ENCODE measurements at regions not wholly inside any gene's neighbourhood (a gene's known extent, or its start where the extent isn't known, plus 50 kb on each side); places are given as distances from the start of the nearest gene placed in this dataset.

DNA sequence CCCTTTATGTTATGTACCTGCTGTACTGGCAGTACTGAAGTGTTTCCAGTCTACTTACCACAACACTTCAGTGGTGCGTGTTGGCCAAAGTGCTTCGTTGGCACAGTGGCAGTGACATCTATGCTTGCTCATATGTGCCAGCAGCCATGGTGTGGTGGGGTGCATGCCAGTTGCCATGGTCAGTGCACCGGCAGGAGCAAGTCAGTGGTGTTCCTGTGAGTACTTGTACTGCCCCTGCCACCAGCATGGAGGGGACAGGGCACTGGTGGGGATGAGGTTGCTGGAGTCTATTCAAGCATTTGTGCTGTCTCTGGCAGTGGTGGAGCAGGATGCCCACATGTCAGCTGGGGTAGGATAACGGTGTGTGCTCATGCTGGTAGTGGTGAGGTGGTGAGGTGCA is 800.0 kb downstream of the TRHDE start:
- no peak overlapping the region for H3K27ac ChIP-seq (ENCODE audit: low read depth in 2 of 2, low read length in 2 of 2)
- intact Hi-C loops (cut with DNase I), result no loop called here
- H3K27me3 ChIP-seq (ENCODE audit: control insufficient read depth, insufficient read depth, low read length), result no peaks in the 10 kb centered on the region
- no peak for FAIRE-seq
- no peaks in the 10 kb centered on the region for H3K4me1 ChIP-seq (ENCODE audit: control insufficient read depth in 2 of 3, insufficient read depth in 2 of 3, low read depth in 1 of 3, low read length in 3 of 3)
- no peak overlapping the region for H3K9ac ChIP-seq (ENCODE audit: low read length in 3 of 3)
- no peaks in the 10 kb centered on the region for H3K36me3 ChIP-seq (ENCODE audit: control insufficient read depth in 2 of 3, insufficient read depth in 3 of 3, low read length in 3 of 3)
- no peak overlapping the region for H3K4me3 ChIP-seq (ENCODE audit: low read length in 3 of 3)
- TF ChIP-seq, protein P1, sequence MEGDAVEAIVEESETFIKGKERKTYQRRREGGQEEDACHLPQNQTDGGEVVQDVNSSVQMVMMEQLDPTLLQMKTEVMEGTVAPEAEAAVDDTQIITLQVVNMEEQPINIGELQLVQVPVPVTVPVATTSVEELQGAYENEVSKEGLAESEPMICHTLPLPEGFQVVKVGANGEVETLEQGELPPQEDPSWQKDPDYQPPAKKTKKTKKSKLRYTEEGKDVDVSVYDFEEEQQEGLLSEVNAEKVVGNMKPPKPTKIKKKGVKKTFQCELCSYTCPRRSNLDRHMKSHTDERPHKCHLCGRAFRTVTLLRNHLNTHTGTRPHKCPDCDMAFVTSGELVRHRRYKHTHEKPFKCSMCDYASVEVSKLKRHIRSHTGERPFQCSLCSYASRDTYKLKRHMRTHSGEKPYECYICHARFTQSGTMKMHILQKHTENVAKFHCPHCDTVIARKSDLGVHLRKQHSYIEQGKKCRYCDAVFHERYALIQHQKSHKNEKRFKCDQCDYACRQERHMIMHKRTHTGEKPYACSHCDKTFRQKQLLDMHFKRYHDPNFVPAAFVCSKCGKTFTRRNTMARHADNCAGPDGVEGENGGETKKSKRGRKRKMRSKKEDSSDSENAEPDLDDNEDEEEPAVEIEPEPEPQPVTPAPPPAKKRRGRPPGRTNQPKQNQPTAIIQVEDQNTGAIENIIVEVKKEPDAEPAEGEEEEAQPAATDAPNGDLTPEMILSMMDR (IDR thresholded peaks at IDR 0.05; ENCODE audit: borderline replicate concordance, extremely low read depth, insufficient read depth), result no peak
- peak in 1 of 5 donors; percentile 54 for DNase-seq
- peaks cover 0 to 5% (median 0%) of the 10 kb centered on the region in 3 donors for H3K9me3 ChIP-seq (ENCODE audit: control insufficient read depth in 2 of 3, insufficient read depth in 1 of 3, low read length in 3 of 3)

GRCh38 chr12:73076760-73077159 is 804.6 kb downstream of the TRHDE start:
- no peak overlapping the region for H3K9ac ChIP-seq (ENCODE audit: low read length in 3 of 3)
- intact Hi-C loops (cut with DNase I), result no loop called here
- no peaks in the 10 kb centered on the region for H3K4me1 ChIP-seq (ENCODE audit: control insufficient read depth in 2 of 3, insufficient read depth in 2 of 3, low read depth in 1 of 3, low read length in 3 of 3)
- FAIRE-seq (no peak), DNase-seq (no peak)
- no peak overlapping the region for H3K4me3 ChIP-seq (ENCODE audit: low read length in 3 of 3)
- no peaks in the 10 kb centered on the region for H3K27me3 ChIP-seq (ENCODE audit: control insufficient read depth, insufficient read depth, low read length)
- H3K27ac ChIP-seq (ENCODE audit: low read depth in 2 of 2, low read length in 2 of 2), result no peak overlapping the region
- TF ChIP-seq, protein P1 (IDR thresholded peaks at IDR 0.05; ENCODE audit: borderline replicate concordance, extremely low read depth, insufficient read depth), result no peak
- H3K9me3 ChIP-seq (ENCODE audit: control insufficient read depth in 2 of 3, insufficient read depth in 1 of 3, low read length in 3 of 3), result peaks cover 0 to 5% (median 0%) of the 10 kb centered on the region in 3 donors
- no peaks in the 10 kb centered on the region for H3K36me3 ChIP-seq (ENCODE audit: control insufficient read depth in 2 of 3, insufficient read depth in 3 of 3, low read length in 3 of 3)

DNA sequence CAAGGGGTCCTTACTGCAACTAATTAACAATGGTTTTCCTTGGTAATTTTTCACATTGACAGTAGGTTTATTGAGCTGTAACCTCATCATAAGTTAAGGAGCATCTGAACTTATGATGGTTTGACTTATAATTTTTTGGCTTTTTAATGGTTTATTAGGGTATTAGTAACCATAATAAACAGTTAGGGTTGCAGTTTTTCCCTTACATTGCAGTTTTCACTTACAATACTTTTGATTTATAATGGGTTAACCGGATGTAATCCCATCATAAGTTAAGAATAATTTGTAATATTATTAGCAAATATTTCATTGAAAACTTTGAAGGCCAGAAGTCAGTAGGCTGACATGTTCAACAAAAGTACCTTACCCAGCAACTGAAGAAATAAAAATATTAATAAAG is 811.6 kb downstream of the TRHDE start:
- no peaks in the 10 kb centered on the region for H3K27me3 ChIP-seq (ENCODE audit: control insufficient read depth, insufficient read depth, low read length)
- no peak overlapping the region for H3K27ac ChIP-seq (ENCODE audit: low read depth in 2 of 2, low read length in 2 of 2)
- TF ChIP-seq, protein P1 (IDR thresholded peaks at IDR 0.05; ENCODE audit: borderline replicate concordance, extremely low read depth, insufficient read depth), result no peak
- H3K9me3 ChIP-seq (ENCODE audit: control insufficient read depth in 2 of 3, insufficient read depth in 1 of 3, low read length in 3 of 3), result peaks cover 0 to 4% (median 0%) of the 10 kb centered on the region in 3 donors
- no peak overlapping the region for H3K9ac ChIP-seq (ENCODE audit: low read length in 3 of 3)
- H3K4me3 ChIP-seq (ENCODE audit: low read length in 3 of 3), result no peak overlapping the region
- FAIRE-seq (no peak), DNase-seq (no peak)
- no peaks in the 10 kb centered on the region for H3K36me3 ChIP-seq (ENCODE audit: control insufficient read depth in 2 of 3, insufficient read depth in 3 of 3, low read length in 3 of 3)
- intact Hi-C loops (cut with DNase I), result no loop called here
- no peaks in the 10 kb centered on the region for H3K4me1 ChIP-seq (ENCODE audit: control insufficient read depth in 2 of 3, insufficient read depth in 2 of 3, low read depth in 1 of 3, low read length in 3 of 3)

GRCh38 chr12:73106296-73106695 is 834.1 kb downstream of the TRHDE start:
- Histone ChIP-seq H3K27me3 (ENCODE audit: control insufficient read depth, insufficient read depth, low read length) (peaks cover 2% of the 10 kb centered on the region), H3K27ac (ENCODE audit: low read depth in 2 of 2, low read length in 2 of 2) (no peak overlapping the region), H3K36me3 (ENCODE audit: control insufficient read depth in 2 of 3, insufficient read depth in 3 of 3, low read length in 3 of 3) (no peaks in the 10 kb centered on the region), H3K4me1 (ENCODE audit: control insufficient read depth in 2 of 3, insufficient read depth in 2 of 3, low read depth in 1 of 3, low read length in 3 of 3) (no peaks in the 10 kb centered on the region), H3K9me3 (ENCODE audit: control insufficient read depth in 2 of 3, insufficient read depth in 1 of 3, low read length in 3 of 3) (no peaks in the 10 kb centered on the region), H3K4me3 (ENCODE audit: low read length in 3 of 3) (no peak overlapping the region), H3K9ac (ENCODE audit: low read length in 3 of 3) (no peak overlapping the region)
- no peak for FAIRE-seq
- intact Hi-C loops (cut with DNase I), result no loop called here
- TF ChIP-seq, protein P1 (IDR thresholded peaks at IDR 0.05; ENCODE audit: borderline replicate concordance, extremely low read depth, insufficient read depth), result no peak
- peak in 3 of 5 donors; percentile 12 to 39 (median 28) for DNase-seq

Data from kidney (tissue), 13 donors.